K562 (cell line): ENCODE measurements at regions not wholly inside any gene's neighbourhood (a gene's known extent, or its start where the extent isn't known, plus 50 kb on each side); places are given as distances from the start of the nearest gene placed in this dataset.

ENCODE experiments used
- ATAC-seq: fragments of 200-7000 bp; cut with Tn5 transposase; 3 replicates; pipeline ENCODE4 v1.9.1; 2020; ENCODE audit warnings: moderate library complexity
- BruUV-seq: library from RNA; stranded (reverse); fragments of 400-500 nt; replicated peaks from 2 replicates; lab custom pipeline; 2021; lab: Mats Ljungman, UMichigan
- CTCF ChIA-PET: fragments of 300-600 bp; formaldehyde crosslinking; extraction: SDS; loops from one replicate; lab custom pipeline; 2021; ENCODE audit warnings: low intra/inter-chr PET ratio; lab: Yijun Ruan, JAX
- POLR2A ChIA-PET: fragments of 300-600, 350-650 bp; sonication (Branson Sonifier 250); formaldehyde crosslinking; extraction: SDS; loops from one replicate; lab custom pipeline; 2021; ENCODE audit warnings: antibody characterized with exemption, inconsistent platforms; lab: Yijun Ruan, JAX
- DNase-seq, 4 experiments: peaks; one replicate each; pipeline versions ENCODE4 v3.0.0 to v3.0.0-alpha.2; 2011 to 2018; ENCODE audit warnings: low spot score in 3 of 4, mixed read lengths in 3 of 4; ENCODE audit errors: extremely low read depth in 1 of 4
- FAIRE-seq: peaks from 2 replicates; lab custom pipeline; 2011; peaks lifted over from hg19 to GRCh38; lab: Jason Lieb, UNC
- H2AFZ ChIP-seq: 2 replicates; pipeline ENCODE4 v1.6.0; 2011; ENCODE audit warnings: low read depth, low read length, control low read depth, inconsistent platforms
- H3K27ac ChIP-seq: fragments of 200-600 bp; 3 replicates; pipeline ENCODE4 v1.8.0; 2011; ENCODE audit warnings: low read depth, mild to moderate bottlenecking, control low read depth, inconsistent platforms, low read length, moderate library complexity, mixed read lengths; ENCODE audit errors: extremely low read depth
- H3K27me3 ChIP-seq, 2 experiments: fragments of 300-600 bp in 1 of 2; 2 replicates in 1 of 2; 3 replicates in 1 of 2; pipeline versions ENCODE4 v1.6.0 to v1.8.0; 2011; ENCODE audit warnings: inconsistent platforms in 2 of 2, low read length in 2 of 2, mild to moderate bottlenecking in 1 of 2, mixed read lengths in 1 of 2, moderate library complexity in 1 of 2; ENCODE audit not compliant: control insufficient read depth in 2 of 2, insufficient read depth in 2 of 2
- H3K36me3 ChIP-seq: fragments of 300-600 bp; 3 replicates; pipeline ENCODE4 v1.8.0; 2011; ENCODE audit warnings: mild to moderate bottlenecking, low read length, inconsistent platforms; ENCODE audit not compliant: control insufficient read depth, insufficient read depth
- H3K4me1 ChIP-seq, 2 experiments: fragments of 200-600 bp in 1 of 2; replicated peaks in 1 of 2; 2 replicates in 1 of 2; 3 replicates in 1 of 2; pipeline versions ENCODE4 v1.5.1 to v1.8.0; 2011; ENCODE audit warnings: inconsistent platforms in 2 of 2, low read length in 2 of 2, mild to moderate bottlenecking in 1 of 2, mixed read lengths in 1 of 2, moderate library complexity in 1 of 2; ENCODE audit not compliant: control insufficient read depth in 2 of 2, insufficient read depth in 2 of 2
- H3K4me2 ChIP-seq: 2 replicates; pipeline ENCODE4 v1.6.1; 2011; ENCODE audit warnings: low read length, control low read depth, inconsistent platforms, mixed read lengths; ENCODE audit not compliant: insufficient read depth
- H3K4me3 ChIP-seq: fragments of 200-600 bp; sonication (generic), shearing (Covaris generic); 2 replicates; pipeline ENCODE4 v1.5.1; 2016; ENCODE audit warnings: control low read depth, inconsistent platforms
- H3K79me2 ChIP-seq: fragments of 200-600 bp; 3 replicates; pipeline ENCODE4 v1.8.0; 2011; ENCODE audit warnings: low read length, inconsistent platforms; ENCODE audit not compliant: control insufficient read depth, insufficient read depth
- H3K9ac ChIP-seq, 2 experiments: 2 replicates each; pipeline versions ENCODE4 v1.6.0 to v1.6.1; 2011; ENCODE audit warnings: low read depth in 2 of 2, low read length in 2 of 2, control low read depth in 1 of 2, inconsistent platforms in 1 of 2, mild to moderate bottlenecking in 1 of 2, mixed read lengths in 1 of 2; ENCODE audit not compliant: insufficient read depth in 1 of 2
- H3K9me1 ChIP-seq: one replicate; pipeline ENCODE4 v1.6.0; 2011; ENCODE audit warnings: inconsistent platforms, mild to moderate bottlenecking, low read length, moderate library complexity; ENCODE audit not compliant: control insufficient read depth, insufficient read depth
- H3K9me3 ChIP-seq: replicated peaks from 2 replicates; pipeline ENCODE4 v1.5.1; 2011; ENCODE audit warnings: low read depth, low read length, inconsistent platforms; ENCODE audit not compliant: control insufficient read depth, insufficient read depth
- H4K20me1 ChIP-seq: replicated peaks from 2 replicates; pipeline ENCODE4 v1.6.1; 2011; ENCODE audit warnings: low read length, inconsistent platforms, mixed read lengths; ENCODE audit not compliant: control insufficient read depth, insufficient read depth
- ATF3 ChIP-seq, 2 experiments: fragments of 450-650 bp in 1 of 2; sonication (generic) in 1 of 2; formaldehyde crosslinking in 1 of 2; IDR thresholded peaks in 1 of 2; conservative IDR thresholded peaks in 1 of 2; 2 replicates each; pipeline versions ENCODE4 v1.6.1 to v1.8.1; 2016 to 2023; ENCODE audit warnings: mild to moderate bottlenecking in 2 of 2, moderate library complexity in 2 of 2, inconsistent platforms in 1 of 2, missing genetic modification reagents in 1 of 2
- ATF4 ChIP-seq: fragments of 450-650 bp; formaldehyde crosslinking; IDR thresholded peaks from 2 replicates; pipeline ENCODE4 v1.4.0; 2022; ENCODE audit warnings: mild to moderate bottlenecking, moderate library complexity
- CCNT2 ChIP-seq: IDR thresholded peaks from 2 replicates; pipeline ENCODE4 v1.6.1; 2011; ENCODE audit warnings: borderline replicate concordance, low read depth, mild to moderate bottlenecking, moderate library complexity, mixed read lengths, low read length; ENCODE audit not compliant: insufficient read length; ENCODE audit errors: extremely low read depth
- CEBPG ChIP-seq, 3 experiments: fragments of 200-800 bp in 1 of 3; sonication (Bioruptor generic) in 1 of 3; sonication (generic) in 1 of 3; formaldehyde crosslinking in 1 of 3; IDR thresholded peaks in 2 of 3; conservative IDR thresholded peaks in 1 of 3; 2 replicates each; pipeline versions ENCODE4 v1.6.1 to v1.8.0; 2016 to 2022; ENCODE audit warnings: missing compliant biosample characterization in 2 of 3, missing genetic modification characterization in 2 of 3, mild to moderate bottlenecking in 1 of 3, missing genetic modification reagents in 1 of 3
- KLF6 ChIP-seq: fragments of 250-450 bp; sonication (Bioruptor Pico); IDR thresholded peaks from 2 replicates; pipeline ENCODE4 v1.4.0; 2020; ENCODE audit warnings: mild to moderate bottlenecking, moderate library complexity, borderline replicate concordance
- TAF9B ChIP-seq: fragments of 450-650 bp; IDR thresholded peaks from 2 replicates; pipeline ENCODE4 v1.6.1; 2018; ENCODE audit warnings: mild to moderate bottlenecking; ENCODE audit not compliant: partially characterized antibody
- TRIM24 ChIP-seq, 2 experiments: fragments of 450-650 bp; IDR thresholded peaks; 2 replicates each; pipeline ENCODE4 v1.6.1; 2016
- ZBTB9 ChIP-seq: fragments of 450-650 bp; formaldehyde crosslinking; IDR thresholded peaks from 2 replicates; pipeline ENCODE4 v1.4.0; 2020; ENCODE audit warnings: mild to moderate bottlenecking, moderate library complexity
- ZNF584 ChIP-seq: fragments of 200-800 bp; sonication (Bioruptor generic); IDR thresholded peaks from 2 replicates; pipeline ENCODE4 v1.6.1; 2016; ENCODE audit warnings: low read depth, mild to moderate bottlenecking, missing genetic modification characterization, missing compliant biosample characterization
- ZNF589 ChIP-seq: fragments of 200-800 bp; sonication (Bioruptor generic); IDR thresholded peaks from 2 replicates; pipeline ENCODE4 v1.6.1; 2016; ENCODE audit warnings: low read depth, missing genetic modification characterization, missing compliant biosample characterization
- ZNF766 ChIP-seq: fragments of 200-800 bp; sonication (Bioruptor generic); conservative IDR thresholded peaks from 2 replicates; pipeline ENCODE4 v1.6.1; 2016; ENCODE audit warnings: missing genetic modification characterization, missing compliant biosample characterization
- WGBS: fragments of 100-300 bp; shearing (Covaris generic); methylation state at CpG from one replicate; pipeline ENCODE4 v1.1.6; 2016; ENCODE audit warnings: low coverage, mixed read lengths; ENCODE audit not compliant: insufficient coverage; ENCODE audit errors: missing lambda C conversion rate; 5-methylcytosine and 5-hydroxymethylcytosine counted together
- in situ Hi-C: fragments of 300-500 bp; cut with MboI; formaldehyde crosslinking; loops from 4 replicates; pipeline ENCODE4 v1.15.0; 2018; ENCODE audit warnings: inconsistent platforms, mixed read lengths
- intact Hi-C: fragments of 100-400 bp; cut with micrococcal nuclease; formaldehyde crosslinking; loops from 2 replicates; pipeline ENCODE4 v1.14.2; 2022

- H3K4me3 ChIP-seq = no peak overlapping the region
- no peaks in the 10 kb centered on the region for H4K20me1 ChIP-seq
- no peak overlapping the region for H3K9ac ChIP-seq
- no peaks in the 10 kb centered on the region for H3K9me3 ChIP-seq
- no peaks in the 10 kb centered on the region for H3K9me1 ChIP-seq
- intact Hi-C loops (no loop called here), in situ Hi-C loops (no loop called here)
- ChIA-PET CTCF (no interaction called here), POLR2A (interaction anchor here (1.1 kb wide), 1 partner anchor 35 kb away, joined by 3 read pairs; no protein-coding TSS in a partner anchor)
- 19% methylated on average over 4 of the region's 4 CpGs for WGBS
- no peak overlapping the region for H3K27ac ChIP-seq
- BruUV-seq = no TSS peak
- H3K27me3 ChIP-seq = peaks cover 2 to 28% of the 10 kb centered on the region in 2 experiments; a peak in 2 of 5 replicates
- no peak overlapping the region for H2AFZ ChIP-seq
- DNase-seq = no peak
- peak; percentile 86 for TF ChIP-seq ZNF584
- peak; percentile 40 to 76; a peak in 2 of 4 replicates for TF ChIP-seq TRIM24 (IDR thresholded peaks at IDR 0.05)
- TF ChIP-seq TAF9B = no peak
- TF ChIP-seq CEBPG (CRISPR knock-in tag; IDR thresholded peaks at IDR 0.05) = 0 out of 2 replicates have a peak, but pooled peaks have one; percentile 24
- TF ChIP-seq CEBPG (tag; conservative IDR thresholded peaks at IDR 0.05 in 1 of 2, IDR thresholded peaks at IDR 0.05 in 1 of 2) = peak; percentile 56 to 91; a peak in 3 of 4 replicates
- TF ChIP-seq ZBTB9 (CRISPR knock-in tag) = peak; percentile 32; the same call in 1 of the 2 replicates
- TF ChIP-seq ZNF589 (CRISPR knock-in tag) = peak; percentile 67; the same call in 1 of the 2 replicates
- 0 out of 2 replicates have a peak, but pooled peaks have one; percentile 12 for TF ChIP-seq KLF6
- TF ChIP-seq ATF4 (CRISPR knock-in tag) = peak; percentile 79
- TF ChIP-seq CCNT2 = no peak
- 0 out of 2 replicates have a peak, but pooled peaks have one; percentile 28 for TF ChIP-seq ZNF766 (CRISPR knock-in tag)
- TF ChIP-seq ATF3 (IDR thresholded peaks at IDR 0.05) = peak; percentile 60; the same call in 1 of the 2 replicates
- no peak for TF ChIP-seq ATF3 (CRISPR knock-in tag; conservative IDR thresholded peaks at IDR 0.05)
- FAIRE-seq = peak; percentile 32
- no peak overlapping the region for H3K4me2 ChIP-seq
- H3K36me3 ChIP-seq = no peaks in the 10 kb centered on the region
- H3K79me2 ChIP-seq = no peaks in the 10 kb centered on the region
- ATAC-seq = no peak
- H3K4me1 ChIP-seq = peaks cover 0 to 3% of the 10 kb centered on the region in 2 experiments; a peak in 2 of 5 replicates
Measured at GRCh38 chr1:8163039-8163438, 136.9 kb upstream of the ERRFI1 start.
